ENCODE measurements at regions not wholly inside any gene's neighbourhood (a gene's known extent, or its start where the extent isn't known, plus 50 kb on each side); places are given as distances from the start of the nearest gene placed in this dataset.

DNA sequence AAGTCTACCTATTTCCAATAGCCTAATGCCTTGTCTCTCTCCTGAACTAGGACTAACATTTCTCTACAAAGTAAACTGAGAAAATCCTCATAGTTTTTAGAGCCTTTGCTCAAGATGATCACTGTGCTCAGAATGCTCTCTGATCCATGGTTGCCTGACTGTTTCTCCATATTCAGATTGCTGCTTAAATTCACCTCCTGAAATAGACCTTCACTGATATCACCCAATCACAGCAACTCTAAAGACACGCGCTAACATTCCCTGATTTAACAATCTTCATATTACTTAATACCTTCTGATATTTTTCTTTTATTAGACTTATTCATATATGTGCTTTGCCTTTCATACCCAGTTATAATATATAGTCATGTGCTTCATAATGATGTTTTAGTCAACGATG, 148.9 kb upstream of the SP4 start:
- TF ChIP-seq, protein P1, sequence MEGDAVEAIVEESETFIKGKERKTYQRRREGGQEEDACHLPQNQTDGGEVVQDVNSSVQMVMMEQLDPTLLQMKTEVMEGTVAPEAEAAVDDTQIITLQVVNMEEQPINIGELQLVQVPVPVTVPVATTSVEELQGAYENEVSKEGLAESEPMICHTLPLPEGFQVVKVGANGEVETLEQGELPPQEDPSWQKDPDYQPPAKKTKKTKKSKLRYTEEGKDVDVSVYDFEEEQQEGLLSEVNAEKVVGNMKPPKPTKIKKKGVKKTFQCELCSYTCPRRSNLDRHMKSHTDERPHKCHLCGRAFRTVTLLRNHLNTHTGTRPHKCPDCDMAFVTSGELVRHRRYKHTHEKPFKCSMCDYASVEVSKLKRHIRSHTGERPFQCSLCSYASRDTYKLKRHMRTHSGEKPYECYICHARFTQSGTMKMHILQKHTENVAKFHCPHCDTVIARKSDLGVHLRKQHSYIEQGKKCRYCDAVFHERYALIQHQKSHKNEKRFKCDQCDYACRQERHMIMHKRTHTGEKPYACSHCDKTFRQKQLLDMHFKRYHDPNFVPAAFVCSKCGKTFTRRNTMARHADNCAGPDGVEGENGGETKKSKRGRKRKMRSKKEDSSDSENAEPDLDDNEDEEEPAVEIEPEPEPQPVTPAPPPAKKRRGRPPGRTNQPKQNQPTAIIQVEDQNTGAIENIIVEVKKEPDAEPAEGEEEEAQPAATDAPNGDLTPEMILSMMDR (IDR thresholded peaks at IDR 0.05): no peak
- no peak for TF ChIP-seq EZH2 (IDR thresholded peaks at IDR 0.05)
- TF ChIP-seq EZH2phosphoT487 (IDR thresholded peaks at IDR 0.05): no peak

All from neural progenitor cell (in vitro differentiated cells).